ENCODE measurements at regions not wholly inside any gene's neighbourhood (a gene's known extent, or its start where the extent isn't known, plus 50 kb on each side); places are given as distances from the start of the nearest gene placed in this dataset.
"Not testable (repeated sequence)": the region's sequence is repeated elsewhere in the genome, so short reads cannot be mapped to it uniquely, and the experiment has no call there.

- H3K9me3 ChIP-seq (replicated peaks); H3K4me1 ChIP-seq (replicated peaks); H3K4me3 ChIP-seq; H3K27ac ChIP-seq; DNase-seq (ENCODE audit: low read depth in 1 of 2, low spot score in 2 of 2); H3K36me3 ChIP-seq; H3K27me3 ChIP-seq (replicated peaks): not testable (repeated sequence)
These were observed 99.8 kb upstream of the TPTE start for GRCh38 chr21:10421601-10422000.

GRCh38 chr21:10424097-10424886 is 97.1 kb upstream of the TPTE start:
- H3K36me3 ChIP-seq; H3K4me1 ChIP-seq (replicated peaks); DNase-seq (ENCODE audit: low read depth in 1 of 2, low spot score in 2 of 2); H3K27ac ChIP-seq; H3K27me3 ChIP-seq (replicated peaks); H3K9me3 ChIP-seq (replicated peaks); H3K4me3 ChIP-seq: not testable (repeated sequence)

GRCh38 chr21:10424887-10425145 is 96.6 kb upstream of the TPTE start:
- not testable (repeated sequence) for H3K27ac ChIP-seq; H3K9me3 ChIP-seq (replicated peaks); H3K4me1 ChIP-seq (replicated peaks); H3K36me3 ChIP-seq; H3K4me3 ChIP-seq; H3K27me3 ChIP-seq (replicated peaks); DNase-seq (ENCODE audit: low read depth in 1 of 2, low spot score in 2 of 2)

GRCh38 chr21:10425856-10426255 is 95.5 kb upstream of the TPTE start:
- Histone ChIP-seq H3K27me3 (replicated peaks) (no peaks in the 10 kb centered on the region), H3K4me1 (replicated peaks) (no peaks in the 10 kb centered on the region), H3K4me3 (no peak overlapping the region), H3K27ac (no peak overlapping the region), H3K9me3 (replicated peaks) (no peaks in the 10 kb centered on the region), H3K36me3 (no peaks in the 10 kb centered on the region)
- no peak for DNase-seq (ENCODE audit: low read depth in 1 of 2, low spot score in 2 of 2)

- not testable (repeated sequence) for H3K4me1 ChIP-seq (replicated peaks); H3K9me3 ChIP-seq (replicated peaks); H3K36me3 ChIP-seq; H3K27me3 ChIP-seq (replicated peaks); DNase-seq (ENCODE audit: low read depth in 1 of 2, low spot score in 2 of 2); H3K27ac ChIP-seq; H3K4me3 ChIP-seq
These were observed 94.6 kb upstream of the TPTE start for GRCh38 chr21:10426812-10427211.

- H3K27me3 ChIP-seq (replicated peaks); H3K27ac ChIP-seq; H3K4me3 ChIP-seq; H3K9me3 ChIP-seq (replicated peaks); DNase-seq (ENCODE audit: low read depth in 1 of 2, low spot score in 2 of 2); H3K36me3 ChIP-seq; H3K4me1 ChIP-seq (replicated peaks): not testable (repeated sequence)
These were observed 94.1 kb upstream of the TPTE start for GRCh38 chr21:10427277-10427676.

- not testable (repeated sequence) for H3K9me3 ChIP-seq (replicated peaks); H3K4me1 ChIP-seq (replicated peaks); H3K36me3 ChIP-seq; H3K27ac ChIP-seq; DNase-seq (ENCODE audit: low read depth in 1 of 2, low spot score in 2 of 2); H3K4me3 ChIP-seq; H3K27me3 ChIP-seq (replicated peaks)
These were observed 92.3 kb upstream of the TPTE start for GRCh38 chr21:10428981-10429534.

GRCh38 chr21:10430005-10430404 is 91.4 kb upstream of the TPTE start:
- no peaks in the 10 kb centered on the region for H3K27me3 ChIP-seq (replicated peaks)
- peaks cover 5% of the 10 kb centered on the region for H3K9me3 ChIP-seq (replicated peaks)
- no peaks in the 10 kb centered on the region for H3K4me1 ChIP-seq (replicated peaks)
- no peaks in the 10 kb centered on the region for H3K36me3 ChIP-seq
- DNase-seq (ENCODE audit: low read depth in 1 of 2, low spot score in 2 of 2): no peak
- no peak overlapping the region for H3K27ac ChIP-seq
- no peak overlapping the region for H3K4me3 ChIP-seq

GRCh38 chr21:10431995-10432394 is 89.4 kb upstream of the TPTE start:
- DNase-seq (ENCODE audit: low read depth in 1 of 2, low spot score in 2 of 2); H3K27ac ChIP-seq; H3K4me1 ChIP-seq (replicated peaks); H3K36me3 ChIP-seq; H3K27me3 ChIP-seq (replicated peaks); H3K9me3 ChIP-seq (replicated peaks); H3K4me3 ChIP-seq: not testable (repeated sequence)

- H3K27me3 ChIP-seq (replicated peaks); H3K27ac ChIP-seq; DNase-seq (ENCODE audit: low read depth in 1 of 2, low spot score in 2 of 2); H3K4me3 ChIP-seq; H3K36me3 ChIP-seq; H3K9me3 ChIP-seq (replicated peaks); H3K4me1 ChIP-seq (replicated peaks): not testable (repeated sequence)
These were observed 88.9 kb upstream of the TPTE start for GRCh38 chr21:10432456-10432855.

- not testable (repeated sequence) for H3K4me1 ChIP-seq (replicated peaks); H3K27ac ChIP-seq
These were observed 83.4 kb upstream of the TPTE start for GRCh38 chr21:10437977-10438376.

GRCh38 chr21:10440639-10441038 is 80.7 kb upstream of the TPTE start:
- not testable (repeated sequence) for DNase-seq (ENCODE audit: low read depth in 1 of 2, low spot score in 2 of 2); H3K27me3 ChIP-seq (replicated peaks); H3K4me1 ChIP-seq (replicated peaks); H3K36me3 ChIP-seq; H3K27ac ChIP-seq; H3K4me3 ChIP-seq; H3K9me3 ChIP-seq (replicated peaks)

More at GRCh38 chr21:10437977-10438376, 83.4 kb upstream of the TPTE start:
- not testable (repeated sequence) for H3K27me3 ChIP-seq (replicated peaks); H3K4me3 ChIP-seq; H3K9me3 ChIP-seq (replicated peaks); H3K36me3 ChIP-seq; DNase-seq (ENCODE audit: low read depth in 1 of 2, low spot score in 2 of 2)

GRCh38 chr21:10442018-10442417 is 79.4 kb upstream of the TPTE start:
- not testable (repeated sequence) for DNase-seq (ENCODE audit: low read depth in 1 of 2, low spot score in 2 of 2); H3K27me3 ChIP-seq (replicated peaks); H3K4me1 ChIP-seq (replicated peaks); H3K36me3 ChIP-seq; H3K27ac ChIP-seq; H3K4me3 ChIP-seq; H3K9me3 ChIP-seq (replicated peaks)

GRCh38 chr21:10445685-10446084 is 75.7 kb upstream of the TPTE start:
- not testable (repeated sequence) for DNase-seq (ENCODE audit: low read depth in 1 of 2, low spot score in 2 of 2); H3K4me1 ChIP-seq (replicated peaks); H3K9me3 ChIP-seq (replicated peaks); H3K27ac ChIP-seq; H3K36me3 ChIP-seq; H3K27me3 ChIP-seq (replicated peaks); H3K4me3 ChIP-seq

GRCh38 chr21:10449451-10449850 is 71.9 kb upstream of the TPTE start:
- H3K4me3 ChIP-seq; H3K9me3 ChIP-seq (replicated peaks); H3K36me3 ChIP-seq; H3K4me1 ChIP-seq (replicated peaks); H3K27ac ChIP-seq; DNase-seq (ENCODE audit: low read depth in 1 of 2, low spot score in 2 of 2); H3K27me3 ChIP-seq (replicated peaks): not testable (repeated sequence)
